HG03108 (cell line): ENCODE measurements at regions not wholly inside any gene's neighbourhood (a gene's known extent, or its start where the extent isn't known, plus 50 kb on each side); places are given as distances from the start of the nearest gene placed in this dataset.

ENCODE experiments used
- ATAC-seq: cut with Tn5 transposase; IDR thresholded peaks from one replicate; pipeline ENCODE4 v1.9.1; 2021; ENCODE audit warnings: moderate library complexity; ENCODE audit not compliant: unreplicated experiment

DNA sequence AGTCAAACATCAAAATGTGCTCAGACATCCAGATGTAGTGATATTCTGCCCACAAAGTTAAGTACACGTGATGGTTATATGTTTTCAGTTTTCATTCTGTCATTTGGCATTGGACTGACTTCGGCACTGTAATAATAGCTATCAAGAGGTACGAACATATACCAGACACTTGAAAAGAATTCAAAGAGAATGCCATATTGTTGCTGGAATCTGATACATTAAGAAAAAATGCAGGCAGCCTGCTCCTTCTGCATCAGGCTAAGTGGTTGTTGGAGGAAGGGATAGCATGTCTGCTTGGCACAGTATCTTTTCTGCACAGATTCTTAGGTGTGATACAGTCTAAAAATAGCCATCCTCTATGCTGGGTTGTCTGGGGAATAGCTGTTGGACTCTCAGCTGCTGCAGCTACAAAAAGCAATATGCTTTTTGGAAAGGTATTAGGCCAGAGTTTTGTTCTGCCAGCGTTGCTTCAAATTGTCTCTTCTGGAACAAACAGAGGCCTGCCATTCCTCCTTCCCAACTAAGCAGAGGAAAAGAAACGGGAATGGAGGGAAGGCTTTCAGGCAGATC, 892.6 kb downstream of the TBC1D22A start:
- no peak for ATAC-seq

DNA sequence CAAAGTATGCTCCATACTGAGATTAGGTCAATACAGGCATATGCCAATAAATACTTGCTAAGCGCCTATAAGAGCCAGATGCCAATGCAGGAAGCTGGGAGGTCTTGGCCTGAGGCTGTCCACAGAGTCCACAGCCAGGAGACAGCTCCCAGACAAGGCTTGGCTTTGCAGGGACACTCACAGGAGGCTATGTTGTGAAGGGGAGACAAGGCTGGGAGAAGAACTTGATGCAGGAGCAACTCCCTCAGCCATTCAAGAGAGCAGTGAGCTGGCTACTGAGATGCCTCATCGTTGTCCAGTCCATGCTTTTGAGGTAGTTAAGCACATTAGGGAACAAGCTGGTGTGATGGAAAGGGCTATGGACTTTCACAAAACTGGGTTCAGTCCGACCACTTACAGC, 891.5 kb downstream of the TBC1D22A start:
- no peak for ATAC-seq

DNA sequence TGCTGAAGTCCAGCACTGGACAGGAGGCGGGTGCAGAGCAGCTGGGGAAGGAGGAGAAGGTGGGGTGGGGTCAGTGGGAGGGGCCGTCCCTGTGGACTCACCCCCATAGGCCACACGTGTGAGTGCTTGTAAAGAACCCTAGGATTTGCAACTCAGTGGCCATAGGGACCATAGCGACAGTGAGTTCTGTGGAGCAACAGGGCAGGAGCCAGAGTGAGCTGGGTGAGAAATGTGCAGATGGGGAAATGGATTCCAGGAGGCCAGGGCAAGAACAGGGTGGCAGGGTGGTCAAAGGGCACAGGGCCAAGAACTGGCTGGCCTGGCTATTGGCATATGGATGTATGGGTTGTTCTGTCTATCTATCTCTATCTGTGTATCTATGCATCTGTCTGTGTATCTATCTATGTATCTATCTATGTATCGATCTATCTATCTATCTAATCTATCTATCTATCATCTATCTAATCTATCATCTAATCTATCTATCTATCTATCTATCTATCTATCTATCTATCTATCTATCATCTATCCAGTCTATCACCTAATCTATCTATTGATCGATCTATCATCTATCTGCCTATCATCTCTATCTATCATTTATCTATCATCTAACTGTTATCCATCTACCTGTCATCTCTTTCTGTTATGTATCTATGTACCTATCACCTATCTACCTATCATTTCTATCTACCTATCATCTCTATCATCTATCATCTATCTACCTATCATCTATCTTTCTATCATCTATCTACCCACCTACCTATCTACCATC, 889.0 kb downstream of the TBC1D22A start:
- ATAC-seq, result no peak

DNA sequence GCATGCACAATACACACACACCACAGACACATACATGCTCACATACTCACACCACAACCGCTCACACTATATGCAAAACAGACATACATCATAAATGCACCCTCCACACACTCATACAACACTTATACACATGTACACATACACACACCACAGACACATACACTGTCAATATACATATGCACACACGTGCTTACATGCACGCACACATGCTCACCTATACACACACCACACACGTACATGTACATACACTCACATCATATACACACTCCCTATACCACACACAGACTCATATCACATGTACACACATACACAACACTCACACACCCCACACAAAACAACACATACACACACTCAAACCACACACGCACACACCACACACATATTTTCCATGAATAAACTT, 885.3 kb downstream of the TBC1D22A start:
- no peak for ATAC-seq

DNA sequence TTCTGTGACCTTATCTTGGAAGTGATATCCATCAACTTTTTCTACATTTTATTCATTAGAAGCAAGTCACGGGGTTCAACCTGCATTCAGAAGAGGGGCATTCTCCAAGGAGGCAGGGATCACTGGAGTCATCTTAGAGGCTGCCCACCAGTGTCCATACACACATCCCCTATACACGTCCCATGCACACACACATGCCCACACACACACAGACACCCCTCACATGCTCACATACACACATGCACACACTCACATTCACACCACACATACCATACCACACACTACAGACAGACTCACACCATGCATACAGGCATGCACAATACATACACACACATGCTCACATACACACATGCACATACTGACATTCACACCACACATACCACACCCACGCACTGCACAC, 884.7 kb downstream of the TBC1D22A start:
- ATAC-seq, result no peak

DNA sequence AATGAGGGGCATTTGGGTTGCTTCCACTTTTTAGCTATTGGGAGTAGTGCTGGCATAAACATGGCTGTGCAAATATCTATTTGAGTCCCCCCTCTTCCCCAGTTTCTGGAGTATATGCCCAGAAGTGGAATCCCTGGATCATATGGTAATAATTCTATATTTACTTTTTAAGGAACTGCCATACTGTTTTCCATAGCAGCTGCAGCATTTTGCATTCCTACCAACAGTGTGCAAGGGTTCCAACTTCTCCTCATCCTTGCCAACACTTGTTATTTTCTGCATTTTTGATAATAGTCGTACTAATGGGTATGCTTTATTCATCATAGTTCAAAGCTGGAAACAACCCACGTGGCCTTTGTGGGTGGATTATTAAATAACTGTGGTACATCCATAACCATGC, 883.5 kb downstream of the TBC1D22A start:
- ATAC-seq, result no peak

DNA sequence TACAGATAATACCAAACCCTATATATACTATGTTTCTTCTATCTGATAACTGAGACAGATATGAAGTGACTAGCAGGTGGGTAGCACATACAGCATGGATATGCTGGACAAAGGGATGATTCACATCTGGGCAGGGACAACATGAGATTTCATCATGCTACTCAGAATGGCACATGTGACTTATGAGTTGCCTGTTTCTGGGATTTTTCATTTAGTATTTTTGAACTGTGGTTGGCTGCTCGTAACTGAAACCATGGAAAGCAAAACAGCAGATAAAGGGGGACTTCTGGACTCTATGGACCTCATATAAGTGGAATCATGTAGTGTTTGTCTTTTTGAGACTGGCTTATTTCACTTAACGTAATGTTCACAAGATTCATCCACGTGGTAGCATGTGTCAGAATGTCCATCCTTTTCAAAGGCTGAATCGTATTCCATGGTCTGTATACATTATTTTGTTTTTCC, 883.0 kb downstream of the TBC1D22A start:
- no peak for ATAC-seq

DNA sequence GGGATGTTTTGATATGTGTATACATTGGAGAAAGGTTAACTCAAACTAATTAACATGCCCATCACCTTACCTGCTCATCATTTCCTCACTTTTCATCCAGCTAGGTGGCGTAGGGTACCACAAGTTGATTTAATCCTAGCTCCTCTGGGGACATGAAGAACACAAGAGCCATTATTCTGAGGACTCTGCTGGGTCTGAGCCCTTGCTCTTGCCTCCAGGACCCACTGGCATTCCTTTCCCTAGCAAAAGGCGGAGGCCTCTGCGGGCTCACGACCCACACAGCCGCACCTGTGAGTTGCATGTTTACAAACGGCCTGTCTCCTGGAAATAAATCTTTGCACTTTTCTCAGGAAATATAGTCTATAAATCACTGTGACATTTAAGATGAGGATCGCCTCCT, 871.9 kb downstream of the TBC1D22A start:
- ATAC-seq, result no peak

DNA sequence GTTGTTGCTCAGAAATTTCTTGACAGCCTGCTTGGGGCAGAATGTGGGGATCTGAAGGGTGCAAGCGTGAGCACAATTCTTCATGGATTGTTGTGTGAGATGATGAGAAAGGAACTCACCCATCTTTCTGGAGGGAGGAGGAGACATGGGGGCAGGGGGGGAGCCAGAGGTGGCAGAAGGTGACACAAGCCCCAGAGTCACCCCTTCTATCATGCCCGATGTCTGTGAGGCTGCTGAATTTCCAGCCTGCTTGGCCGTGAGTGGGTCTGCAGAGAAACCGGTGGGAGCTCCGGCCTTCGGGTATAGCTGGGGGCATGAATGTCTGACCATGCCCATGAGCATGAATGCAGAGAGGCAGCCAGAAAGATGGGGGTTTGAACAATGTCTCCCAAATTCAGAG, 870.7 kb downstream of the TBC1D22A start:
- no peak for ATAC-seq

DNA sequence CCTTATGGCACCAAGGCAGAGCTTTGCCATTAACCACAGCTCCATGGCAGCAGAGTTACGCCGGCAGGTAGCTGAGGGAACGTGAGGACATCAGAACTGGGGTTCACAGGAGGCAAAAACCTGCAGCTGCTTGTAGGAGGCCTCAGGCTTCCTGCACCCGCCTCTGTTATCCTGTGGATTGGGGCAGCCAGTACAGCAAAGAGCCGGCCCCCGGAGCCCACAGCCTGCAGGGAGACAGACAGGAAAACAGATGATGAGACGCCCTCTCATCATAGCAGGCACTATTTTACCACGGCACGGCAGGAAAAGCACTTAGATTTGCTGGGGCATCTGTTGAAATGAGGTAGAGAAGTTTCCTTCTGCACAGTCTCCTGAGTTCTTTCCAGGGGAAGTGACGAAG, 870.3 kb downstream of the TBC1D22A start:
- no peak for ATAC-seq

DNA sequence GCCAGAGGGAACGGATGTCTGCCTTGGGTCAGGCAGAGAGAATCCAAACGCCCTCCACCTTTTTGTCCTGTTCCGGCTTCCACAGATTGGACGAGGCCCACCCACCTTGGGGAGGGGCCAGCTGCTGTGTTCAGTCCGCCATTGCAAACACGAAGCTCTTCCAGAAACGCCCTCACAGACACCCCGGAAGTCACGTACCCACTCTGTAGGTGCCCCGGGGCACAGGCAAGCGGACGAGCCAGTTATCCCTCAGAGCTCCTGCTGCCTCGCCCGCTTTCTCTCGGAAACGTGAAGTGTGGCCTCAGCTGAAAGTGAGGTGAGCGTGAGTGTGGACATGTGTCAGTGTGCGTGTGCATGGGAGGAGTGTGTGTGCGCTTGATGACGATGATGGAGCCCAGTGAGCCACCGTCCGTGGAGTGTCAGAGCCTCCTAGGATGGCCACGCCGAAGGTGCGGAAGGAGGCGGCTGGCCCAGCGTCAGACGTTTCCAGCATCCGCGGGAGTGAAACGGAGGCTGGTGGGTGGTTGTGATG, 869.2 kb downstream of the TBC1D22A start:
- no peak for ATAC-seq

DNA sequence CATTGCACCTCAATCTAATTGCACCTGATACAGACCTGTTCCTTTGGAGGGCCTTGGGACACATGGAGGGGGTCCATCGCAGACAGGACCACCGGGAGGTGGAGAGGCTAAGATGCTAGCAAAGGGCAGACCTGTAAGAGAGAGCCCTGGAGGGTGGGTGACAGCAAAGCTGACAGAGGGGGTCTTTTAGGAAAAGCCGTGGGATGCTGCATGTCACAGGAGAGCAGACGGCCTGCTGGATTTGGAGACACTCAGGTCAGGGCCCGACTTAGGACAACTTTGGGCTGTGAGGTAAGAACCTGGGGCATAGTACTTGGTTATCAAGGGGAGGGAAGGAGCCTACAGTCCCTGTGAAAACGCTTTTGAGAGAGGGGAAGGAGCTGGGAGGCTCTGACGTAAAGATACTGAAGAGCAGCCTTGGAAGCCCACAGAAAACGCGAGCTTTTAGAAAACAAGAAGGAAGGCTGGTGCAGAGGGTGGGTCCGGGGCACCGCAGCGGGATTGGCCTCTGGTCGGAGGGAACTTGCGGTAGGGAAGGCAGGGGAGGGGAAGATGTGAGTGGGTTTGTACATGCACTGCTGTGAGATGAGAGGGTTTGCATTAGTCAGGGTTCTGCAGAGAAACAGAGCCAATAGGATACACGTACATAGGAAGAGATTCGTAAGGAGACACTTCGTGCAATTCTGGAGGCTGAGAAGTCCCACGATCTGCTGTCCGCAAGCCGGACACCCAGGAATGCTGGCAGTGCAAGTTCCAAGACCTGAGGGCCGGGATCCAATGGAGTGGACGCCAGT, 868.5 kb downstream of the TBC1D22A start:
- ATAC-seq, result no peak

DNA sequence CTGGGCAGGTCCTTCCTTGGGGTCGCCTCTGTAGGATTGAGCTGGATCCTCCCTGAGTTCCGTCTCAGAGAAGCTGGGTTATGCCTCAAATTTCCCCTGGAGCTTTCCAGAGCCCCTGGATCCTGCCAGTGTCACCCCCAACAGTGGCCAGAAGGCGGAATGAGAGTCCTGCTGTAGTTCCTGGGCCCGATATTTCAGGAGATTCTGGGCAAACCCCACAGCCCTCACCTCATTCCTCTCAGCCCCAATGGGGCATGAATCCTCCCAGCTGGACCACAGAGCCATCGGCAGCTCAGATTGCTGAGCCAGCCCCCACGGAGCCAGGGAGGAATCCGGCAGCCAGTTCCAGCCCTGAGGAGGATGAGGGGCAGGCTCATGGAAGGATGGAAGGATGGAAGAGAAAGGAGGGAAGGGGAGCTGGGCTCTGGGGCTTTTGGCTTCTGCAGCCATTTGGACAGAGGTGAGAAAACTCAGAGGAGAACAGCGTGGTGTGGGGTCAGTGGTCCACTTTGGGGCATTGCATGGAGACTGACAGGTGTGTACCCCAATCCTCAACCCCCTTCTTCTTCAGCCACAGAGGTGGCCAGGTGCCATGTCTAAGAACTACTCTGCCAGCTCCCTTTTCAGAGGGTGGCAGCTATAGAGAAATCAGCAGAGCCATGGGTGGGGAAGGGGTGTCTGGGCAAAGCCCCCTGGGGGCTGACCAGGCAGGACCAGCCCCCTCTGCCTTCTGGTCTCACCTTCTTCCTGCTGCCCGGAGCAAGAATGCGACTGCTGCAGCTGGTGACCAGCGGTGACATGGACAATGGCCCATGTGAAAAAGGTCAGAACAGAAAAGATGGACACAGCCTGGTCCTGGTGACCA, 867.6 kb downstream of the TBC1D22A start:
- no peak for ATAC-seq

DNA sequence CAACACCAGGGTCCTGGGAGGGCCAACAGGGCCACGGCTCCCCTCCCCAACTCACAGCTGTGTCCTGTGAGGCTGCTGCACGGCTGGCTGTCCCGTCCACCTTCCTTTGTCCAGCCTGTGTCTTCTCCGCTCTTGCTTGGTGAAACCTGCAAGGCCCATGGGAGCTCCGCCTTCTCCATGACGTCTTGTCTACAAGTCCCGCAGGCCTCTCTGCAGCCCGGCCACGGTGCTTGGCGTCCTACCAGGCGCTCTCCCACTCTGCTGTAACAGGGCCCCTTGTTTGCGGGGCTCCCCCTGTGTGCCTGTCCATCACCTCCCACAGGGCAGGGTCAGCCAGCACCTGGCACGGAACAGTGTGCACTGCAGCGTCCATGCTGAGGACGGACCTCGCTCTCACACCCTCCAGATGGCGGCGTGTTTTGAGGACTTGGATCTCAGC, 866.8 kb downstream of the TBC1D22A start:
- no peak for ATAC-seq

DNA sequence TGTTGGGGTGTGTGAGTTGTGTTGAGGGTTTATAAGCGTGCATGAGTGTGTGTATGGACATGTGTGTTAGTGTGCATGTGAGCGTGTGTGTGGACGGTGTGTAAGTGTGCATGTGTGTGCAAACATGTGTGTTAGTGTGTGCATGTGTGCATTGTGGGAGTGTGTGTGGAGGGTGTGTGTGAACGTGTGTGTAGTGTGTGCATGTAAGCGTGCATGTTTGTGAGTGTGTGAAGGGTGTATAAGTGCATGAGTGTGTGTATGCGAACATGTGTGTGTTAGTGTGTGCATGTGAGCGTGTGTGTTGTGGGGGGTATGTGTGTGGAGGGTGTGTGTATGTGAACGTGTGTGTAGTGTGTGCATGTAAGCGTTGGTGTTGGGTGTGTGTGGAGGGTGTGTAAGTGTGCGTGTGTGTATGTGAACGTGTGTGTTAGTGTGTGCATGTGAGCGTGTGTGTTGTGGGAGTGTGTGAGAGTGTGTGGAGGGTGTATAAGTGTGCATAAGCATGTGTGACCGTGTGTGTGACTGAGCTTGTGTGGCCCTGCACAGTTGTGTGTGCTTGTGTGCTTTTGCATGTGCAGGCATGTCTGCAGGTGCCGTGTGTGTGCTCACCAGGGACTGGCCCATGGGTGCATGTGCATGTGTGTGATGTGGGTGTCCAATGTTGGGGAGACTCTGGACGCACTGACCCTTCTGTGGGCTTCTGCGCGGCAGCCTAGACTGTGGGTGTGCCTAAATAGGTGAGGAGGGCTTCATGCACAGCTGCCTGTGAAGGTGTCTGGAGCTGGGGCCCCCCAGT, 866.2 kb downstream of the TBC1D22A start:
- ATAC-seq, result no peak

DNA sequence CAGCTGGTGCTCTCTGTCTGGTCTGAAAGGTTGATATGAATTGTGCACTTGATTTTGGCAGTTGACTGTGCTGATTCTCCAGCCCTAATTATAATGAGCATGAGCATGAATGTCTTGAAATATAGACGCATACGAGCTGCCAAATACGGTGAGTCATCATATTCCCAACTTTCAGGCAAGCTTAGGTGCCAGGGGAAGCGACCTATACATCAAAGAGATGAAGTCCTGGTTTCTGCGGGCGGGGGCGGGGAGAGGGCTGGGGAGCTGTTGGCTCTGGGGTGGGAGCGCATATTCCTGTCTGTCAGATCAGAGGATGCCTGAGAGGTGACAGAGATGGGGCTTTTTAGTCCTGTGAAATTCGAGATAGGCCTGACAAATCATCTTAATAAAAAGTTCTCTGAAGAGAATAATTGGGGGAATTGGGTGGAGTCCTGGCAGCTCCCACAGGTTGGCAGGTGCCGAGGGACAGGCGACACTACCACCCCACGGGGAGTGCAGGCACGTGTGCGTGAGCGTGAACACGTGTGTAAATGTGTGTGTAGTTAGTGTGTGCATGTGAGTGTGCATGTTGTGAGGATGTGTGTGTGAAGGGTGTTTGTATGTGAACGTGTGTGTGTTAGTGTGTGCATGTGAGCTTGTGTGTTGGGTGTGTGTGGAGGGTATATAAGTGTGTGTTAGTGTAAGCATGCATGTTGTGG, 865.3 kb downstream of the TBC1D22A start:
- no peak for ATAC-seq

DNA sequence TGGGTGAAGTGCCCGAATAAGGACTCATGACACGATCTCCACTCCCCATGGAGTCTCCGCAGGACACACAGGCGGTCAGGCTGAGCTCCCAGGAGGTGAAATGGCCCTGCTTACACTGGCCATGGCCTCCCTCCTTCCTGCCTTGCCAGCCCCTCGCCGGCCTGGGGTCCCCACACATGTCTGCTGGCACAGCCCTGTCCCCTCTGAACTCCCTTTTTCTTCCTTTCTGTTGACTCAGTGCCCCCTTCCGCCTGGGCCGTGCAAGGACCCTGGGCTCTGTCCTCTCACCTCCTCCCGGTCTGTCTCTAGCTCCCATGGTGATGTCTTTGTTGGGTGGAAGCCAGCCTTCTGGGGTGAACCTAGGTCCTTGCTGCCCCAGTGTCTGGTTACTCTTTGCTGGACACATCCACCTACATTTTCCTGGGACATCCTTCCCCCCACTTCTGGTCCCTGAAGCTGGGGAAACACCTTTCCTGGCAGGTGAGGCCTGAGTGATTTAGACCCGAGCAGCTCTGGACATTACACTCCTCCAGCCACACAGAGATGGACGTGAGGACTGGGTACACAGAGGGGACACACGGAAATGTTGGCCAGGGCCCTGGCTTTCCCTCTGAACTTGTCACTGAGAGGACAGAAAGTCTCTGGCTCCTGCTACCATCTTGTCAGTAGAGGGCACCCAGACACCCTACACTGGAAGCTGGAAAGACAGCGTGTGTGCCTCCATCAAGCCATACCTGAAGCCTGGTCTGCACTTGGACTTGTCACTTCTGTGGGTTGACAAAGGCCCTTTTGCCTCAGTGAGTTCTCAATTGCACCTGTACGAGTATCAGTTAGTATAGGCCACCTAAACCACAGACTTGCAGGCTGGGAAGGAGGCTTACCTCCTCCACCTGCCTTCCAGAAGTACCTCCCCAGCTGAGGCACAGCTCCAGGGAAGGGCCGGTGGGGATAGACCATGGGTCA, 864.3 kb downstream of the TBC1D22A start:
- no peak for ATAC-seq
